ENCODE measurements at regions not wholly inside any gene's neighbourhood (a gene's known extent, or its start where the extent isn't known, plus 50 kb on each side); places are given as distances from the start of the nearest gene placed in this dataset.

DNA sequence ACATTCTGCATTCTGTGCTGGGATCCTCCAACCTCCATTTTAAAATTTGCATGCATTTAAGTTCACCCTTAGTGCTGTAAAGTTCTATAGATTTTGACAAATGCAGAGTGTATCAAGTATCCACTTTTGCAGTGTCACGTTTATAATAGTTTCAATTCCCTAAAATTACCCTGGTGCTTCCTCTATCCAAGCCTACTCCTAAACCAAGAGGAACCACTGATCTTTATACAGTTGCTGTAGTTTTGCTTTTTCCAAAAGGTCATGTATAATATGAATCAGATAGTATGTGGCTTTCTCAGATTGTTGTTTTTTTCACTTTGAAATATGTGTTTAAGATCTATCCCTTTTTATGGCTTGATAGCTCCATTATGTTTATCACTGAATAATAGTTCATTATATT, 468.4 kb upstream of the CDH6 start (continued):
- TF ChIP-seq GABPA (IDR thresholded peaks at IDR 0.05; ENCODE audit: borderline replicate concordance, insufficient read depth, low read length): no peak
- TF ChIP-seq RAD21 (IDR thresholded peaks at IDR 0.05 in 1 of 2, conservative IDR thresholded peaks at IDR 0.05 in 1 of 2; ENCODE audit: low read depth in 2 of 2, low read length in 2 of 2): no peak
- no peak for TF ChIP-seq SAP30 (IDR thresholded peaks at IDR 0.05; ENCODE audit: insufficient read depth, insufficient replicate concordance, low read length)
- TF ChIP-seq NANOG (IDR thresholded peaks at IDR 0.05; ENCODE audit: insufficient read depth, low read depth, low read length, poor library complexity, severe bottlenecking): no peak

All from H1 (cell line).